ENCODE measurements at regions not wholly inside any gene's neighbourhood (a gene's known extent, or its start where the extent isn't known, plus 50 kb on each side); places are given as distances from the start of the nearest gene placed in this dataset.

DNA sequence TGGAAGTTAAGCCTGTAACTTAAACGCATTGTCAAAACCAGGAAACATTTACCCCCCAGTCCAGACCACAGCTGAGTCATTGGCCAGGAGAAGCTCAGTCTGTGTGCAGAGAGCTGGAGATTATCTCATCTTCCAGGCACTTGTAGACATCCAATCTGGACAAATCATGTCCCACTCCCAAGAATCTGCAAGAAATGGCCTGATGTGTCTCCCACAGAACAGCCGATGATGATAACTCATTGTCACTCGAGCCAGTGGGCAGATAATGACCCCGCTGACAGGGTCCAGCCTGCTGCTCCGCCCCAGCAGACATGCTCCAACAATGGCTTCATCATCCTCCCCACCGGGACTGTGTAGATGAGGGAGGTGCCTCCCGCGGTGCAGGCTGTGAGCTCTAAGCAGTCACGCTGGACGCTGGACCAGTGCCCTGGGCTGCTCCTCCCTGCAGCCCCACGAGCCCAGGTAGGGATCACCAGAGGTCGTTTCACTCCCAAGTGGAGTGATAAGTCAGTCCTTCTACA, 322.5 kb downstream of the C16orf95 start:
- DNase-seq (ENCODE audit: low spot score): no peak

DNA sequence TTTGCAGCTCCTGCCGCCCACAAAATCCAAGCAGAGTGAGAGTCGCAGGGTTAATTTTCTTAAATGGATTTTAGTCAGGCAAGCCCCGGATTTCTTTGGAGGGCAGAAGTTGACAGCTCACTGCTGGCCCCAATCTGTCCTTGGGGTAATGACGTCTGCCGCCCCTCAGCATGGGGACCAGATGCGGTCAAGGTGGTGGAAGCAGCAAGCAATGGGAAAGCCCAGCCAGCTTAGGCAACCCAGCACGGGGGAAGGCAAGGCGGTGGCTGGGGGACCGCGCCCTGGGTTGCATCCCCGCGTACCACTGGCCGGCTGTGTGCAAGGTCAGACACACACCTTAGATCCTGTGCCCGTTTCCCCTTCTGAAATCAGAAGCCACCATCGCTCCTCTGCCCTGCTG, 321.7 kb downstream of the C16orf95 start:
- DNase-seq (ENCODE audit: low spot score): no peak

DNA sequence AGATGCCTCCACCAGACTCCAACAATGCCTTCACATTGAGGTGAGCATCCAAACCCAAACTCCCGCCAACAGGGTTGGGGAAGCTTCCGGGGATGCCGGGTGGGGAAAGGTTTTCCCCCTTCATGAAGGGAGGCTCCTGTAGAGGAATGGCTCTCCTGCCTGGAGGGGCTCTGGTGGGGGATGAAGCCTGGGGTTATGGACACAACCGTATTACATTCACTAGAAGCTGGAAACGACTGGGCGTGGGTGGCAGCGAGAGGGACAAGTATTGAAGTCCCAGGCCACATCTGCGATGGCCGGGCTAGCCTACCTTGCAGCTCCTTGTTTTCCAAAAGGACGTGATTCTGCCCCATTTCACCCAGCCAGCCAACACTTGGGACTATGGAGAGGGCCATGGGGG, 321.1 kb downstream of the C16orf95 start:
- DNase-seq (ENCODE audit: low spot score): no peak

DNA sequence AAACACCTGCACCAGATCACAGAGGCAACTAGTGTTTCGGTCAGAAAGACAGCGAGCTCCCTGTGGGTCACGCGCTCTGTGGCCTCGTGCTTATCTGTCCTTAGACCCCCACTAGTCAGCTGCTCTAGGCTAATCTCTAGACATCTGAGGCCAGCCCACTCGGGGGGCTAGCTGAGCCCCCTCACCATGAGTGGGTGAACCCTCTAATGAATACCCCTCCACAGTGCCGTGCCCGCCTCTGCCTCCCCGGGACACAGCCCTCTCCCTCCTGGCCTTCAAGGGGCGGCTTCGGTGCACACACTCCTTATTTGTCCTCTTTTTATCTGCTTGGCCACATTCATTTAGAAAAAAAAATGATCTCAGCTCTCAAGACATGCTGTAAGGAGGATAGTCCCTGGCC, 320.1 kb downstream of the C16orf95 start:
- DNase-seq (ENCODE audit: low spot score): no peak

DNA sequence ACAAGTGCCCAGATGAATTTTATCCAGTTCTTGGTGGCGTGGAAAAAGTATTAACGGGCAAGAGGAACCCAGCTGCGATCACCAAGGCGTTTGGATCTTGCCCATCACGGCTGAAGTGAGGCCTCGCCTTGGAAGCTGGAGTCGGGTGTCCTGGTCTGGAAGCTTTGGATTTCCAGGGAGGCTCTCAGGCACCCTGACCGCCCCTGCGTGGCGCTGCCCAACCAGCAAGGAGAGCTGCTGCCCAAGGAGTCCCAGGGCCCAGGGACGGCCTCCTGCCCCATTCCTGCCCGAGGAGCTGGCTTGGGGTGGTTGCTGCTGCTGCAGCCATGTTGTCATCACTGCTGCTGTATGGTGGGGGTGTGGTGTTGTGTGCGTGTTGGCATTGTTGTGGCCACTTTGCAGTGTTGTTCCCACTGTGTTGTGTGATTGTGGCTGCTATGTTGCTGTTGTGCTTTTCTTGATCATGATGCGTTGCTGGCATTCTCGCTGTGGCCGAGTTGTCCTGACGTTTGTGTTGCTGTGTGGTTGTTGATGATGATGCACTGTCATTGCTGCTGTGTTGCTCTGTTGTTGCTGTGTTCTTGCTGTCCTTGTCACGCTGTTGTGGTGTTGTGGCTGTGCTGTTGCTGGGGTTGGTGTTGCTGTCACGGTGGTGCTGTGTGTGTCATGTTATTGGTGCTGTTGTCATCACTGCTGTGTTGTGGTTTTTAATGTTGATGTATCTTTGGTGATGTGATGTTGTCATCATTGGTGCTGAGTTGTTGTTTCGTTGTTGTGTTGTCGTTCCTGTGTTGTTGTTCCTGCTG, 318.8 kb downstream of the C16orf95 start:
- DNase-seq (ENCODE audit: low spot score): no peak

DNA sequence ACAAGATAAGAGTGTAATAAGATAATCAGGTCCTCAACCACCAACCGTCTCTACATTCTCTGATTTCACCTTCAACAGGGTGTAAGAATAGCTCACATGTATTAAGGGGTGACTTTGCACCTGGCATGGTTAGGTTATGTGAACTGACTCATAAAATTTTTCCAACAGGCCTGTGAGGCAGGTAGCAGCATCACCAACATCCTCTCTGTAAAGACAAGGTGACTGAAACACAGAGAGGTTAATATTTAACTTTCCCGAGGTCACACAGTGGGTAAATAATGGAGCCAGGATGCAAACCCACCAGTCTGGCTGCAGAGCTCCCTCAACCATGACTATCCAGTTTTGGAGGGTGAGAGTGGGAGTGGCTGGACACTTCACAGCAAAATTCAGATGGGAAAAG, 317.2 kb downstream of the C16orf95 start:
- no peak for DNase-seq (ENCODE audit: low spot score)

DNA sequence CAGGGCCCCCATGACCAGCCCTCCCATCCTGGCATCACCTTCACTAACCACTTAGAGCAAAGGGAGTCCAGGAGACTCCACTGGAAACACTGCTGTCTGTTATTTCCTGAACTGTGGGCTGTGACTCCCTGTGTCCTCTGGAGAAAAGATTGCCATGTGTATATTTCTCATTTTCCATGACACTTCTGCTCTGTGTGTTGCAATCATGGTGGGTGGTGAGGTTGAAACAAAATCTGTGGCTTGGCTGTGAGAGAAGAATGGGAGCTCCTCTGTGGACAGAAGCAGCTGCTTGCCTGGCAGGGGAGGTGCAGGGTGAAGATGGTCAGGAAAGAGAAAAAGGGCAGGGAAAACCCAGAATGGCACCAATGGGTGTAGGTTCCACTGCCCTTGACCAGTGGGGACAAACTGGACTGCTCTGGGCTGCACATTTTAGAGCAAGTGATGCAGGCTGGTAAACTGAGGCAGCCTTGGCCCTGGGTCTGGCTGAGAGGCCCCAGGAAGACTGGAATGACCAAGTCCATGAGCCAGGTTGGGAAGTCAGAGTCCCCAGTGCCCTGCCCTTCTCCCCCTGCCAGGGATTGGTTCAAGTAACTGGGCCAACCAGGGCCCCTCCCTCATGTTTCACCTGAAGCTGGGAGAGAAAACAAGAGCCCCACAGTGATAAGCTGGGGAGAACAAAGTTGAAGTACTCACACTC, 314.3 kb downstream of the C16orf95 start:
- no peak for DNase-seq (ENCODE audit: low spot score)

DNA sequence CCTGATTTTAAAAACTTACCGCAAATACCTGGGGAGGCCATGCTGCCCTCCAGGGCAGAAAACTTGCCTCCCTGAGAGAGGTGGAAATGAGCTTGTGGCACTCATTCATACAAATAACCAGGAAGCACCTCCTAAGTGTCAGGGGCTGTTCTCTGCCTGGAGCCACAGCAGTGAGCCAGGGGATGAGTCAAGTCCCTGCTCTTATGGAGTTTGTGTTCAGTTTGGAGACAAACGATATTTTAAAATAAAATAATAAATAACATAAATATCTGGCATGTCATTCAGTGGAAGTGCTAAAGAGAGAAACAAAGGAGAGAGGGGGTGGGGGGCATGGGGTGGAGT, 313.8 kb downstream of the C16orf95 start:
- no peak for DNase-seq (ENCODE audit: low spot score)

DNA sequence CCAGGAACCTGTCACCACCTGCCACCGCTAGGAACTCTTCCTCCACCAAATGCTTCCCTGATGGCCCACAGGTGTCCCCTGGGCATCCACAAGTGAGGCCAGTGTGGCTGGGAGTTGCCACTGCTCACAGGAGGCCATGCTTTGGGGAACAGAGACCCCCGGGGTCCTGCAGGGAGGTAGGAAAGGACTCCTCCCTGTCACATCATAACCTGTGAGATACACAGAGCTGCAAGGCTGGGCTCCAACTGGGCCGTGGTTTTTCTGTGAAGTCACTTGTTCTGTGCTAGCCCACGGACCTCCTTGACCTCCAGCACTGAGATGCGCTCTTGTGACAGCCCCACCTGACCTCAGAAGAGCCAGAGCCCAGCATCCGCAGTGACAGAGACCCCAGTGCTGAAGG, 311.2 kb downstream of the C16orf95 start:
- DNase-seq (ENCODE audit: low spot score): no peak

DNA sequence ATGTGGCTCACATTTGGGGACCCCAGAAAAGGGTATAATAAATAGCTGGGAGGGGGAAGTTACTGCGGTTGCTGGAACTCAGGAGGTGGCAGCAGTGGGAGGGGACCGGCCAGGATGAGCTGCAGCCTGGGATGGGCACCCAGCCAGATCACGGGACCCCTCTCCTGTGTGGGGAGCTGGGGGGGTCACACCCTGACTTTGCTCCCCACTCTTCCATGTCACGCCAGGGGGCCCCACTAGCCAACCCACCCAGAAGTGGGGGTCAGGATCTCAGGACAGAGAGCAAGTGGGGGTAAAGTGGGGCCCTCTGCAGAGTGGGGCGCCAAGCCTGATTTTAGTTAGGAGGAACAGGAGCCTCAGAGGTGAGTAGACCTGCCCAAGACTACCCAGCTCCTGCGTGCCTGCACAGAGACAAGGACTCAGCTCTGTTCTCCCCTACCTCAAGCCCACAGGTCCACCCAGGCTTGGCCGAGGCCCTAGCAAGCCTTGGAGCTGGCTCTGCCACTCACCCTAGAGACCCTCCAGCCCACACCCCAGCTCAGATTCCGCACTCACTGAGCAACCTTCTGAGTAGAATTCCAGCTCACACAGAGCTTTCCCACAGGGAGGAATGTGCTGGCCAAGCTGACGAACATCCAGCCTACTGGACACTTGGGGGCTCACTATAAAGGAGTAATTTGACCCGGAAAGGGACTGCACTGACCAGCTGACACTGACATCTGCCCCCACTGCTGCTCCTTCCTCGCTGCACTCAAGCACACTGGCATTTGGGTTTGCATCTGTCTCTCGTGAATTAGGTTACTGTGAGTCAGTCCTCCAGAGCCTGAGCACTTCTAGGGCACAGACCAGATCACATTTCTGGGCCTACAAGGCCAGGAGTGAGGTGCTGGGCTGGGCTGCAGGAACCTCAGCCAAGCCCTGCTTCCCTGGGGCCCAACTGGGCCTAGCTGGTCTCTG, 310.1 kb downstream of the C16orf95 start:
- DNase-seq (ENCODE audit: low spot score): no peak

DNA sequence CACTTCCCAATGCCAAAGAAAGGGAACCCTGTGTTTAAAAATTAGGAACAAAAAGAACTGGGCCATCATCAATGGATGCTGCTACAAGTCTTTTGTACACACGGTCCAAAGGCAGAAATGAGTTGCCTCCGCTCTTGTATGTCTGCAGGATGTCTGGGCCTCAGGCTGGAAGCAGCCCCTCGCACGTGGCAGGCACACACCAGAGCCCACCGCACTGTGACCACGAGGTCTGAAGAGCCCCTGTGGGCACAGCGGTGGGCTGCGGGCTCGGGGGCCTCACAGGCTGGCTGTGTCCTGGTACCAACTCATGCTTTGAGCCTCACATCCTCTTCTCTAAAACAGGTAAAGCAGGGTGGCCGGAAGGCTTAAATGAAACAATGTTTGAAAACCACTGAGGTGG, 309.3 kb downstream of the C16orf95 start:
- no peak for DNase-seq (ENCODE audit: low spot score)

DNA sequence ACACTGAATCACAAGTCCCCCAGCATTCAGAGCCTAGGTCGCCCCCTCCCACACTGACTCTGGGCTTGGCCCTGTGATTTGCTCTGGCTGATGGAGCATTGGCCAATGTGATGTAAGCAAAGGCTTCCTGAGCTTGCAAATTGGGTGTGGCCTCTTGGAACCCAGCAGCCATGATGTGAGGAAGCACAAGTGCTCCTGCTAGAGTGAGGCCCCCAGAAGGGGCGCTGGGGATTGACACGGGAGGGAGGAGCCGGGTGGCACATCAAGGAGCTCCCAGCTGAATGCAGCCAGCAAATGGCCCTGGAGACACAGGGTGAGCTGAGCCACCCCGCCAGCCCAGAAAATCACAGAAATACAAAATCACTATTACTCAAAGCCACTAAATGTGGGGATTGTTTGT, 308.5 kb downstream of the C16orf95 start:
- no peak for DNase-seq (ENCODE audit: low spot score)

DNA sequence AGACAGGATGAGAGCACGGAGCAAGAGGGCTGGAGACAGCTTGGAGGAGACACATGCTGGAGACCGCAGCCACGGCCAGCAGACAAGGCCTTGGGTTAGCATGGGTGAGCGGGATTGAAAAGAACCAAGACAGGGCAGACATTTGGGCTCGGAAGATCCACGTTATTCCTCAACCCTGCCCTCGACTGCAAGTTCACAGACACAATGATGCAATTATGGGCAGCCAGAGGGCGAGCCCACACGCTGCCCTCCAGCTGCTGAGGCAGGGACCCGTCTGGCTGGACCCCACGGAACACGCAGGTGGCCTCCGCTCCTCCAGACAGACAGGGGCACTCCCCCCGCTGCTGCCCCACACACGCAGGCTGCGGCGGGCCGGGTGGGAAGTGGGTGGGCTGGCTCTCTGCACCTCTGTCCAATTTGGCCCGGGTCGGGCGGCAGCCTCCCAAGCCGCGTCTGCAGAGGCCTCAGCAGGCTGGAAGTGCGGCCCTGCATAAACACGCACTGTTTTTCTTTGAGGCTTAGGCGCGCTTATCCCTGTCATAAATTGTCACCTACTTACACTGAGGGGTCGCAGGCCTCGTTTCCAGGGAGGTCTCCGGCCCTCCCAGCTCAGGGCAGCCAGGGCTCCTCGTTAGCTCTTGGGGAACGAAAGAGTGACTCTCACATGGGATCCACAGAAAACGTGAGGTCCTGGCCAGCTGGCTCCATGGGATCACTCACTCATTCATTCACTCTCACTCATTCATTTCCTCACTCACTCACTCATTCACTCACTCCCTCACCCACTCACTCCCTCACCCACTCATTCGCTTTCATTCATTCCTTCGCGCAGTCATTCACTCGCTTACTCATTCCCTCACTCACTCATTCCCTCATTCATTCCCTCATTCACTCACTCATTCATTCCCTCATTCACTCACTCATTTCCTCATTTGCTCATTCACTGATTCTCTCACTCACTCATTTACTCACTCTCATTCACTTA, 303.9 kb downstream of the C16orf95 start:
- no peak for DNase-seq (ENCODE audit: low spot score)

DNA sequence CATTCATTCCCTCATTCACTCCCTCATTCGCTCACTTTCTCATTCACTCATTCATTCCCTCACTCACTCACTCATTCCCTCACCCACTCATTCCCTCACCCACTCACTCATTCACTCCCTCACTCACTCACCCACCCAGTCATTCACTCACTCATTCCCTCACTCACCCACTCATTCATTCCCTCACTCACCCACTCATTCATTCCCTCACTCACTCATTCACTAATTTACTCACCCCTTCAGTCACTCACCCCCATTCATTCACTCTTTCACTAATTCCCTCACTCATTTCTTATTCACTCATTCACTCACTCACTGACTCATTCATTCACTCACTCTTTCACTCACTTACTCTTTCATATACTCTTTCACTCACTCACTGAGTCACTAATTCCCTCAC, 303.1 kb downstream of the C16orf95 start:
- no peak for DNase-seq (ENCODE audit: low spot score)

DNA sequence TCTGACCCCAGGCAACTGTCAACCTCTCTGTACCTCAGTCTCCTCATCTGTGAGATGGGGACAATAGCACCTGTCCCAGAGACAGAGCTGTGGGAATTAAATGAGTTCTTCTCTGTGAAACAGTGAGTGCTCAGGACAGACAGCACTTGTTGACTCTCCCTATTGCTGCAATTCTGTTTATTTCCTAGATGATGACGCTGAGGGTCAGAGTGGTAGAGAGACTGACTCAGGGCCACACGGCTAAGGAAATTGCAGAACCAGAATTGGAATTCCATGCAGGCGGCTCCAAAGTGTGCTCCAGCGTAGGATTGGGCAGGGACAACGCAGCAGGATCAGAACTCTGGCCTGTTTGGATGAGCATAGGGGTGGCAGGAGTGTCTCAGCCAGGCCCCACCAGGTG, 302.2 kb downstream of the C16orf95 start:
- no peak for DNase-seq (ENCODE audit: low spot score)

DNA sequence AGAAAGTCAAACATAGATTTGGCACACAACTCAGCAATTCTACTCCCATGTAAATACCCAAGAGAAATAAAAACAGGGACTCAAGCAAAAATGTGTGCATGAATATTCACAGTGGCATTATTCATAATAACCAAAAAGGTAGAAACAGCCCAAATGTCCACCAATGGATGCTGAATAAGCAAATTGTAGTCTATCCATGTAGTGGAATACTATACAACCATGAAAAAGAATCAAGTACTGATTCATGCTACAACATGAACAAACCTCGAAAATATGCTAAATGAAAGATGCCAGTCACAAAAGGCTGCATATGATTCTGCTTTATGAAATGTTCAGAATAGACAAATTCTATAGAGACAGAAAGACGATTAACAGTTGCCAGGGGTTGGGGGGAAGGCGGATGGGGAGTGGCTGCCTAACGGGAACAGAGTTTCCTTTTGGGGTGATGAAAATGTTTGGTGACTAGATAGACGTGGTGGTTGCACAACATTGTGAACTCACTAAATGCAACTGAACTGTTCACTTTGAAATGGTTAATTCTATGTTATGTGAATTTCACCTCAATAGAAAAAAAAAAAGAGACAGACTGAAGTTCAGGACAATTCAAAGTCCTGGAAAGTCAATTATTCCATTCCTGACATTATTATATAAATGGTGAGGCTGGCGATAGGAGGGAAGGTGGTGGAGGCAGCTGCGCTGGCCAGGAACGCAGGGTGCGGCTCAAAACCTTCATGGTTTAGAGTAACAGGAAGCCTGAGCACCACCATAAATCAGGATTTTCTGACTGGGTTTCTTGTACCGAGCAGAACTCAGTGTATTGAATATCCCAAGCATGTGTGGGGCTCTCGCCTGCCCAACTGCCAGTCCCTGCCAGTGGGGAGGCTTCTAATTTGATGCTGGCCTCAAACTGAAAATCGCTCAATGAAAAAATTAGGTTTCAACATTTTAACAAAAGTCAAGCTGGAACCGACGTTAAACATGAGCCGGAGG, 300.9 kb downstream of the C16orf95 start:
- DNase-seq (ENCODE audit: low spot score): no peak

DNA sequence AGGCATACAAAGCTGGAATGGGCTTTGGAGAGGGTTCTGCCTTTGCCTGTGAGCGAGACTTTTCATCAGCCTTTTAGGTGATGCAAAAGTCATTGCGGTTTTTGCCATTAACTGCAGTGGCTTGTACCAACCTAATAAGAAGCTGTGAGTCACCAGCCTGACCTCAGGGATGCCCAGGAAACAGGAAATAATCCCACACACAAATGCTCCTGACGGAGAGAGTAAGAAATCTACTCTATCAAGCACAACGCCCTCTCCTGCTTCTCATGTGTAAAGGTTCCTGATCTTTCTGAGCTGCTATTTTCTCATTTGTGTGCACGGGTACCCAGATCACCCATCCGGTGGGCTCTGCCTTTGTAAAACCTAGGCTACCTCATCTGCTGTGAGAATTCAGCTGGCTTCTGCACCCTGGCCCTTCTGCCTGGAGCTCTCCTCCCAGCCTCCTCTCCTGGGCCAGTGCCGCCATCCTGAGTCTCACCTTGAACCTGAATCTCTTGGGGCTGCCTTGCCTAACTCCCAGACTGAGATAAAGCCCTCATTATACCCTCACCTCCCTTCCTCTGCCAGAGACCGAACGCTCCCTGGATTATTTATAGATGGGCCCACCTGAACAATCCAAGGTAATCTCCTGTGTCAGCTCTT, 299.7 kb downstream of the C16orf95 start:
- DNase-seq (ENCODE audit: low spot score): no peak

DNA sequence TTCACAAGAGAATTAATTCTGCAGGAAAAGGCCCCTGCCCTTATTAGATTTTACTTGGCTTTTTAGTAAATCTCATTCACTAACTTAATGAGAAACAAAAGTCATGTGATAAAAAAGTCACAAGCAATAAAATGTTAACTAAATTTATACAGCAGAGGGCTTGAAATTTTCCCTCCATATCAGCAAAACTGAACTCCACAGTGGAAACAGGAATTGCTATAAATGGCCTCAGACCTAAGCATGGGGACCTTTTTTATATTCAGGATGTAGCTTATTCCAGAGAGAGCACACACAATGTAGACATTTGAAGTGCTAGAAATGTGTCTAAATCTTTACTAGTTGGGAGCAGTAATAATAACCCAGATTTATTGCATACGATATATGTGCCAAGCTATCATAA, 291.5 kb downstream of the C16orf95 start:
- no peak for DNase-seq (ENCODE audit: low spot score)

DNA sequence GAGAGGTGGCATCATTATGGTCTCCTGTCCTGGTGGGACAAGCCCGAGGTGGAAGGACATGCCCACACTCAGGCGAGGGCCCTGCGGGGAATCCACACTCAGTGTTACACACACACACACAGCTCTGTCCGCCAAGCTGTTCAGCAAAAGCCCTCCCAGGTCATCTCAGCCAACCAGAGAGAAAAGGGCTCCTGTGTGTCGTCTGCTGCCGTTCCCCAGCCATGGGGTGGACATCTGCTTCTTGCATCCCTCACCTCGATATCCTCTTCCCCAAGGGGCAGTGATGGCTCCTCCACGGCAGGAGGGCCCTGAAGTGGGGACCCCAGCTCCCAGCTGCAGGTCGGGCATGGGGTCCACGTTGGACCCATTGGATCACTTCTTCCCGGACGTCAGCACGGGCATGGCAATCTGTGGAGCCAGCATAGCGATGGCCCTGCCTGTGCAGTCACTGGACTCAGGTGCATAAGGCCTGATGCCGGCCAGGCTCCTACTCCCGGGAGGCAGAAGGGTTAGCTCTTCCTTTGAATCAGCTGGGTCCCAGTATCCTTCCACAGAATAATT, 290.1 kb downstream of the C16orf95 start:
- no peak for DNase-seq (ENCODE audit: low spot score)
